WI38 (cell line): ENCODE measurements at regions not wholly inside any gene's neighbourhood (a gene's known extent, or its start where the extent isn't known, plus 50 kb on each side); places are given as distances from the start of the nearest gene placed in this dataset.

ENCODE experiments used
- H3K4me3 ChIP-seq: 2 replicates; pipeline ENCODE4 v1.5.1; 2011; ENCODE audit warnings: low read depth, mild to moderate bottlenecking, control low read depth, low read length
- CTCF ChIP-seq: IDR thresholded peaks from 2 replicates; pipeline ENCODE4 v1.5.1; 2012; ENCODE audit warnings: low read depth, mild to moderate bottlenecking, control low read depth, low read length

- TF ChIP-seq CTCF, result no peak
- no peak overlapping the region for H3K4me3 ChIP-seq
These were observed 163.5 kb downstream of the UXS1 start for GRCh38 chr2:106030287-106031268.

GRCh38 chr2:106028192-106028591 lies 165.9 kb downstream of the UXS1 start:
- H3K4me3 ChIP-seq, result no peak overlapping the region
- no peak for TF ChIP-seq CTCF

GRCh38 chr2:106026271-106027190 lies 167.6 kb downstream of the UXS1 start:
- H3K4me3 ChIP-seq, result no peak overlapping the region
- TF ChIP-seq CTCF, result no peak

- TF ChIP-seq CTCF, result no peak
- H3K4me3 ChIP-seq, result no peak overlapping the region
These were observed 168.3 kb downstream of the UXS1 start for GRCh38 chr2:106025796-106026195.

- H3K4me3 ChIP-seq, result no peak overlapping the region
- TF ChIP-seq CTCF, result no peak
These were observed 172.5 kb downstream of the UXS1 start for GRCh38 chr2:106021662-106022028.

GRCh38 chr2:106020821-106021661 lies 173.1 kb downstream of the UXS1 start:
- no peak for TF ChIP-seq CTCF
- H3K4me3 ChIP-seq, result no peak overlapping the region
